GM18508 (cell line): ENCODE measurements at regions not wholly inside any gene's neighbourhood (a gene's known extent, or its start where the extent isn't known, plus 50 kb on each side); places are given as distances from the start of the nearest gene placed in this dataset.
"Not testable (repeated sequence)": the region's sequence is repeated elsewhere in the genome, so short reads cannot be mapped to it uniquely, and the experiment has no call there.

Source experiments
- ATAC-seq: cut with Tn5 transposase; IDR thresholded peaks from one replicate; pipeline ENCODE4 v1.9.1; 2021; ENCODE audit warnings: moderate number of reproducible peaks; ENCODE audit not compliant: insufficient read depth, unreplicated experiment

DNA sequence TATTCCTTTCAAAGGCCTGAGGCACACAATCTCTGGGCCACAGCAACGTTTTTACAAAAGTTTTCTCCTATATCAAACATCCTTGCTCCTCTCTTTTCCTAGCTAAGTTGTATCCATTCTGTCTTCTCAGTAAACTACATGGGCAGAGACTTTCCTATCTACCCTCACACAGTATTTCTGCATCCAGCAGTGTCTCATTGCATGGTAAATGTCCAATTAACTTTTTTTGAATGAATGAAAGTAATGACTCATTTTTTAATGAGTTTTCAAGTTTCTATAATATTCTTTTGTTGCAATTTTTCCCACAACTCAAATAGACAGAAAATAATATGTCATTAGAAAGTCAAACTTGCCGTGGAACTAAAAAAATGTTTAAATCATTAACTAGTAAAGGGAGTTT is 688.6 kb downstream of the JRKL start:
- ATAC-seq: no peak

DNA sequence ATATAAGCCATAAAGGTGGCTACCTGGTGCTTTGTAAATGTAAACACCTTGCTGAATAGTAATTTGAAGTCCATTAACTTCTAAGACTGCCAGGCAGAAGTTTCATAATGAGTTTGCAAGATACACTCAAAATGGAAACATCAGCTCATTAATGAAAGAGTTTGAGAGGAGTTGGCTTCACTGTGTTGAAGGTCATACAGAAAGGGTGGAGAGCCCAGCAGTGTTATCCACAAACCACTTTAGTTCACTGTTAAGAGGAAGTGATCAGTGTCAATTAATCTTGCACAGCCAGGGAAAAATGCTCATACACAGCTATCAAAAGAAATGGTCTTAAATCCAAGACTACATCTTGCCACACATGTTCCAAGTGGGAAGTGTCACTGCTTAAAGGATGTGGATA is 689.4 kb downstream of the JRKL start:
- no peak for ATAC-seq

DNA sequence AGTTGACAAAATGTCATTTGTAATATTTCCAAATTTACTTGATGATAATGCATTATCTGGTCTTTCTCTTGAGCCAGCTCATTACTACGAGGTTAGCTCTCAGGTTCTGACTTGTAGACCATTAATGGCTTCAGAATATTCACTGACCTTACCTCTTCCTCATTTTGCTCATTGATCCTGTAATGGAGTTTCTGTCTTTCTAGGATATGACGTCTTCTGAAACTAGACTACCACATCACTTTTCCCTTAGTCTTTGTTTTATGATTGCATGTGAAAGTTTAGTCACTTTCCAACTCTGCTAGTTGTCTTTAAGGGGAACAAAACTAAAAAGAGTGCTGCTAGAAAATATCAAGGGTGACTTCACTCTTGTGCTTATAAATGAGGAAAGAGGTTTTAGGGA is 697.6 kb downstream of the JRKL start:
- ATAC-seq: no peak

DNA sequence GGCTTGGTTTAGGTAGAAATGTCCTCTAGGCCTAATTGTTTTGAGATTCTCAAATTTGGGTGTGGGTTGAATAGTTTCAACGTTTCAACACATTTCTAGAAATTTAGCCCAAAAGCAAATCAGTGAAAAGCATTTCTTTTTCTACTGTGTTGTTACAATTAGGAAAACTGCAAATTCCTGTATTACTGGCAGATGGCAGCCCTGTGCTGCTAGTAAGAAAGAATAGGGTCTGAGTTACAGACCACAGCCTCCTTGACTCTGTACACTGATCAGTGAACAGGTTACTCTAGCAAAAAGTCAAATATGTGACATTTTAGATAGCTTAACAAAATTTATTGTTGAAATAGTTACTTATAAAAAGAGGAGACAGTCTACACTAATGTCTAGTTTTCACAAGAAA is 703.0 kb downstream of the JRKL start:
- no peak for ATAC-seq

DNA sequence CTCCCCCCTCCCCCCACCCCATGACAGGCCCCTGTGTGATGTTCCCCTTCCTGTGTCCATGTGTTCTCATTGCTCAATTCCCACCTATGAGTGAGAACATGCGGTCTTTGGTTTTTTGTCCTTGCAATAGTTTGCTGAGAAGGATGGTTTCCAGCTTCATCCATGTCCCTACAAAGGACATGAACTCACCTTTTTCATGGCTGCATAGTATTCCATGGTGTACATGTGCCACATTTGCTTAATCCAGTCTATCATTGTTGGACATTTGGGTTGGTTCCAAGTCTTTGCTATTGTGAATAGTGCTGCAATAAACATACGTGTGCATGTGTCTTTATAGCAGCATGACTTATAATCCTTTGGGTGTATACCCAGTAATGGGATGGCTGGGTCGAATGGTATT is 712.4 kb downstream of the JRKL start:
- not testable (repeated sequence) for ATAC-seq

DNA sequence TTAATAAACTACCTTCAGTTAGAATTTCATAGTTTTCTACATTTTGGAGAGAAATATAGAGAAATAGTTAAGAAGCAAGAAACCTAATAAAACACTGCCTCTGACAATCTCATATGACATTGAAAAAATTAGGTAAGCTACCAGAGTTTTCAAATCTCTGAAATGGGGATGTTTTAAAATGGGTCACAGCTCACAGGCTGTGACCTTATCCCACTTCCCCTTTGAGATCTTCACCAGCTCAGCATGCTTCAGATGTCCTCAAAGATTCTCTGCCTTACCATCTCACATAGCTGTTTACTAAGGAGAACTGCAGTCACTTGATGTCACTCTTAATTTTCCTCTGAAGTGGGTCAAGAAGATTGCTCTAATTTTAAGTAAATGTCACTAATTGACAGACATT is 717.8 kb downstream of the JRKL start:
- ATAC-seq: no peak

DNA sequence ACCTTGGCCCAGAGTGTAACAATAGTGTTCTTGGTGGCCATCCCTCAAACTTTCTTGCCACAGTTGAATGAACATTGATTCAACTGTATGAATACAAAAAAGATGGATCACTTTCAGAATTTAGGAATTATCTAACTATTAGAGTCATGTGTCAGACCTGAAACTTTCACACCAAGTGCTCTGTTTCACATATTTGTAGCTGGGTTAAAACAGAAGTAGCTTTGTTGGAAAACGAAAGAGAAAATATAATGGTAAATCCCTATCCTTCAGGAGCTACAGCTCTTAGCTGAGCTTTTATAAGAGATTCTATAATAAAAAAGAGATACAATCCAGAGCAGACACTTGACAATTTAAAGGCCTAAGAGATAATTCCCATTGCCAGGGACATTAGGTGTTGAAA is 719.3 kb downstream of the JRKL start:
- ATAC-seq: no peak

DNA sequence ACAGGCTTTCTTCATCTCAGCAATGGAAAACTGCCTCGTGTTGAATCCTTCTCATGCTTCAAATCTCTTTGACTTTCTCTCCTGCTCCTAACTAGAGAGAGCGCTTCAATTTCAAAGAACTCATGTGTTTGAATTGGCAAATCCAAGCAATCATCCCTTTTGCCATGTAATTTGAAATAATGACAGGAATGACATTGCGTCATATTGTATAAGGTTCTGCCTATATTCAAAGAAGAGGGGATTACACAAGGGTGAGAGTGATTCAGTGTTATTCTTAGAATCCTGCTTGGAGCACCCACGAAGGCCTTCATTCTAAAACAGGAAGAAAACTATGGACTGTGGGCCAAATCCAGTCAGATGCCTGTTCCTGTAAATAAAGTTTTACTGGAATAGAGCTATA is 720.6 kb downstream of the JRKL start:
- no peak for ATAC-seq

DNA sequence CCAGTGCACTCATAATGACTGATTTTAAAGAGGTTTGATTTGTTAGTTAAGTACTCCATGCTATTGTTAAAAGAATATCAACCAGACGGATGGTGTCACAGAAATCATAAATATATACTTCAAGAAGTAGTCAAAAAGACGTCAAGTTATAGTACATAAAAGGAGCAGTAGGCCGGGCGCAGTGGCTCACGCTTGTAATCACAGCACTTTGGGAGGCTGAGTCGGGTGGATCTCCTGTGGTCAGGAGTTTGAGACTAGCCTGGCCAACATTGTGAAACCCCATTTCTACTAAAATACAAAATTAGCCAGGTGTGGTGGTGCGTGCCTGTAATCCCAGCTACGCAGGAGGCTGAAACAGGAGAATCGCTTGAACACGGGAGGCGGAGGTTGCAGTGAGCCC is 721.7 kb downstream of the JRKL start:
- no peak for ATAC-seq

DNA sequence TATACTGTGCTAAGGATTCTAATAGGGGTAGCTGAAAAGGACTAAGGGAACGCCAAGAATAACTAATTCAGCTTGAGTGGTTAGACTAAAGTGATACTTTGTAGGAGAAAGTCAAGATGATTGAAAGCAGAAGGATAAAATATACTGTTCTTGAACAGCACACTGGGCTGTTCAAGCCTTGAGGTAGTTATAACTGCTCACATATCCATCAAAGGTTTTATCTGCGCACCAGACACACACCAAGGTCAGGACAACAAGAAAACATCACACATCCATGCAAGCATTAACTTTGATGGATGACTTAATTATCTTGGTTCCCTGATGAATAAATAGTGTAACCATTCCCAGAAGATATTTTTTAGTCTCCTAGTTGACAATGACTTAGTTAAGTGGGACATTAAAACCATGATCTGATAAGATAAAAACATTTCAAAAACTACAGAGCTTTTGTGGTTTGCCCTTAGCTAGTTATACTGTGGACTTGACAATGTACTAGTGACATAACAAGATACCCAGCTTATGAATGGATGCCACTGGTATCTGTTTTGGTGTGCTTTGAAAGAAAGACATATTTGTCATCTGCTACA is 728.9 kb downstream of the JRKL start:
- ATAC-seq: no peak

DNA sequence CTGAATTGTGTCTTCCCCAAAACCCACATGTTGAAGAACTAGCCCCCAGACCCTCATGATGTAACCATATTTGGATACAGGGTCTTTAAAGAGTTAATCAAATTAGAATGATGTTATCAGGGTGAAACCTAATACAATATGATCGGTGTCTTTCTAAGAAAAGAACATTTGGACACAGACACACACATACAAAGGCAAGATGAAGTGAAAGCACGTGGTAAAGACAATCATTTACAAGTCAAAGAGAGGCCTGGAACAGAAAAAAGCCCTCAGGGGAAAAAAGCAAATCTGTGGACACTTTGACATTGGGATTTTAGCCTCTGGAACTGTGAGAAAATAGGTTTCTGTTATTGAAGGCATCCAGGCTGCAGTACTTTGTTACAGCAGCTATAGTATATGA is 733.4 kb downstream of the JRKL start:
- ATAC-seq: no peak

DNA sequence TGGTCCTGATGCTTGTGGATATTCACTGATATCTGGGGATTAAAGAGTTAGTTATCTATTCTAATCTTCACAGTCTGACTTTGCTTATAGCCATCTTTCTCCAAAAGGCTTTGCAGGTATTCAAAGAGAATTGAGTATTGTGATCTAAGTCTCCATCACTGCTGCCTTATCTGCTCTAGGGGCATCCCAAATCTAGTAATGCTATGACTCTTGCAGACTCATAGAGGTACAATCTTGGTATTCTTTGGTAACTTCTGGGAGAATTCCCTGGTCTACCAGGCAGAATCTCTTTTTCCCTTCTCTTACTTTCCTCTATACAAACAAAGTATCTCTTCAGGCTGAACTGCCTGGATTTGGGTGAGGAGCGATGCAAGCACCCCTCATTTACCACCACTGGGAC is 746.3 kb downstream of the JRKL start:
- ATAC-seq: no peak

DNA sequence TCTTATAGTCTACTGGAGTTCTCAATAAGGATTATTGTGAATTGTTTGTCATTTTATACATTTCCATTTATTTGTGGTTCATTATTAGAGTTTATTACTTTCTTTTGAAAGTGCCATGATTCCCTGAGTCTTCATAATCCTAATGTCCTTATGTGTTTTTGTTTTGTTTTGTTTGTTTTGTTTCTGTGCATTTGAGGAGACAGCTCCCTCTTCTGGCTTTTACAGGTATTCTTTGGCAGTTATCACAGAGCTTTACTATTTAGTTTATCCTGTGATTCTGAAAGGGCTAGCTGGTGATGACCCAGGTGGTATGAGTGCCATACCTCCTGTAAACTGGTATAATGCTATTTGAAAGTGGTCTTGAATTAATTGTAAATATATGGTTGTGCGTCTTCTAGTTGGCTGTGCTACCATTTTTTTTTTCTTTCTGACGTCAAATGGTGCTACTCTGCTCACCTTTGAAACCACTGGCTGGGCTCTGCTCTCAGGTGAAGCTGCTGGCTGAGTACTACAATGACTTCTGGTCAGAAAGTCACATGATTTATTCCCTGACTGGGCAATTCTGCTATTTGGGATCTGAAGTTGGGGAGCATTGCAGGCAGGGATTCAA is 751.2 kb downstream of the JRKL start:
- no peak for ATAC-seq

DNA sequence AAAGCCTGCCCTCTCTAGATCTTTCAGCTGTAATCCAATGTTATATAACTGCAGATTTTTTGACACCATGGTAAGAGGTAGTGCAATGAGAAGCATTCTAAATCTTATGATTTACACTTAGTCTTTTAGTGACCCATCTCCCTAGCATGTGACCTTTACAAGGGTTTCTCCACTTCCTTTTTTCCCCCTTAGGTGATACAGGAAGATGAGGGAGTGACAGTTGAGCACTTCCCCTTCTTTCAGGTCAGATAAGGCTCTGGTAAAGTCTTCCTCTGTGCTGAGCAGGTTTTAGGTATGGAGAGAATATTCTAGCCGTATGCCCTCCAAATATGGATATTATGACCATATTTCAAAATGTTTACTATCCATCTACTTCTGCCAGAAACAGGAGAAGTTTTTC is 753.6 kb downstream of the JRKL start:
- no peak for ATAC-seq

DNA sequence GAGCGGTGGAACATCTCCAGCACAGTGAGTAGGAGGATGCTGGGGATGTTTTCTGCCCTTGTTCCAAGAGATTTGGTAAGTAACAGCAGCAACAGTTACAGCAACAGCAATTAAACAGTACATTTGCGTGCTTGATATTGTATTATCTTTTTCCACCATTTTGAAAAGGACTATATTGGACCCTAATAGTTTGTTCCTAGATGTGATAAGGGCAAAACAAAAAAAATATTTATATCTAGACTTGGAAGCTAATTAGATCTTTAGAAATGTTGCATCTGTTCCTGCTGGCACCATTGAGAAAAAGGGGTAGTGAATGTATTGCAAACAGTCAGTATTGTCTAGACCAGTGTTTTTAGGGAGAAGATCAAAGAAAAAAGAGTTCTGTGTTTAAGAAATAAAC is 759.9 kb downstream of the JRKL start:
- no peak for ATAC-seq

DNA sequence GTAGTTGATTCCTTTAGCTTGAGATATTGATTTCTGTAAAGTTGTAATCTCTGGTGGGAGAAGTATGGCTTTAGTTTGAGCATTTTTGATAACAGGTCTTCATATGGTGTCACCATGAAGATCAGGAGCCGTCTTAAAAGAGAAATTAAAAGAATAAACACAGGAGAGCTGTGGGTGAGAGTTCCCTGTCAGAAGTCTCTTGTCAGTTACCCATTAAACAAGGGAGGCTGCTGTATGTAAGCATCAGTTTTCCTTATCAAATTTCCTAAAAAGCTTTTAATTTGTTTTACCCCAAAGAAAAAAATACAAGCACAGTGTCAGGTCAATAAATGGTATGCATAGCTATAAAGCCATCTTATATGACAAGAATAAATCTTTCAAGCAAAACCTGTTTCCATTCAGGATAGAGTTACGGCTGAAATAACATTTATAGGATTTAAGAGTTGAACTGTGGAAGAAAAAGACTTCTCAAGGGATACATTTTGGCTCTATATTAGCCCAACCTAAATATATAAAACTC is 767.5 kb downstream of the JRKL start:
- ATAC-seq: no peak

DNA sequence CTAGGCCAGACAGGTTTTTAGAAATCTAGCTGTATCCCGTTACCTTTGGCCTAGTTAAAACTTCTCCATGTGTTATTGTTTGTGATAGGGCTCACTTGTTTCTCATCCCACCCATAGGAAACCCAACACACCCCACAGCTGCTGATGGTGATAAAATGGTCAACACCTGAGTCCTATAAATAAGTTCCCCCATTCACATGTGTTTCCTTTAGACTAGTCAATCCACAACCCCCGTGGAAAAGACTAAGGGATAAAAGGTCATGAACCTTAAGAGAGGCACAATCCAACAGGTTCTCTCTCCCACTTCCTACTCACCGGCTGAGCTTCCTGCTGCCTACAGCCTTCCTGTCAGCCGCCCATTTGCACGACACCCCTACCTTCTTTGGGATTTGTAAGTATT is 768.4 kb downstream of the JRKL start:
- ATAC-seq: no peak

DNA sequence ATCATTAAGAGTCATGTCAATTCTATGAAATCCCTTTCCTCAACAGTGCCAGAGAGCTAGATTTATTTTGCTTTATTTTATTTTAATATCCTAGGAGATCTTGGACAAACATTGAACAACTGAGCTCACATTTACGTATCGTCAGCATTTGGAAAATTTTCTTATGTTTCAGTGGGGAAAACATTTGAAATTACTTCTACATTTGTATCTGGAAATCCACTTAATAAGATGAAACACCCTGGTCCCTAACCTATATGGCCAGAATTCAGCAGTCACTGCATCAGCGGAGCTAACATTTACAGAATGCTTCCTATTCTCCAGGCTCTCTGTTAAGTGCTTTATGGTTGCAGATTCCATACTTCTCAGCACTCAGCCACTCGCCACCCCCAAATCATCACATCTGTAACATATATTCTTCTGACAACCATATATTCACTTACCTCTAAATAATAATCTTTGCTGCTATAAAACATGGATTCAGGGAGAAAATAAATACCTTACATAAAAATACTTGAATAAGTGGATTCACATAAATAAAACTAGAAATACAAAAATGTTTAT is 773.9 kb downstream of the JRKL start:
- ATAC-seq: no peak

DNA sequence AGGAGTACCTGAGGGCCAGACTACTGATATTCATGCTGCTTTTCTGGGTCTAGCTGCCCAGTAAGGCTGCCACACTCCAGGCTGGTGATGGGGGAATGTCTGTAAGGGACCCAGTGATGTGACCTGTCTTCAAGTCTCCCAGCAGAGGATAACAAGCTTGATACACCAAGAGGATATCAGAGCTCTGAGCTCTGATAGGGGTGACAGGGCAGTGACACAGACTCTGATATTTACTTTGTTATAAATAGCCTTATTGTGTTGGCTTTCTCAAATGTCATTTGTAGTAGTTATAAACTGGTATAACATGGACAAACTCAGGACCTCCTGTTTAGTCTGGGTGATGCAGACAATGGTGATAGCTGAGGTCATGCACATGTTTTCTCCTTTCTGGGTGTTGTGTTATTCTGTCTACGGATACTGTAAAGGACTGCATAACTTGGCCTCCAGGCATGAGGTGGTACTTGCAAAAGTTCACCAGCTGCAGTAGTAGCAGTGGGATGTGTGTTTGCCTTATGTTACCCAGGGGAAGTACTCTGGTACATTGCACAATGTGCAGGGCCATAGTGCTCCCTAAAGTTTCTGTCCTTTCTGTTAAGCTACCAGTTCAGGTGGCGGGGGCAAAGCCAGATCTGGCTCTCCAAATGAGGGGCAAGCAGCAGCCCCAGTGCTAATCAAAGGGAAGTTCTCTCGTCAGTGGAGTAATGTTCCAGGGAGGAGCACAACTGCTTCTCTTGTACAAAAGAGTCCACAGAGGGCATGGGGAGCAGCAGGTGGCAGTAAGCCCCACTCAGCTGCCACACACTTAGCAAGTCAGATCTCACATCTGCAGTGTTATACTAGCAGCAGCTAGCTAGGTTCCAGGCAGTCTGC is 812.2 kb downstream of the JRKL start:
- no peak for ATAC-seq

DNA sequence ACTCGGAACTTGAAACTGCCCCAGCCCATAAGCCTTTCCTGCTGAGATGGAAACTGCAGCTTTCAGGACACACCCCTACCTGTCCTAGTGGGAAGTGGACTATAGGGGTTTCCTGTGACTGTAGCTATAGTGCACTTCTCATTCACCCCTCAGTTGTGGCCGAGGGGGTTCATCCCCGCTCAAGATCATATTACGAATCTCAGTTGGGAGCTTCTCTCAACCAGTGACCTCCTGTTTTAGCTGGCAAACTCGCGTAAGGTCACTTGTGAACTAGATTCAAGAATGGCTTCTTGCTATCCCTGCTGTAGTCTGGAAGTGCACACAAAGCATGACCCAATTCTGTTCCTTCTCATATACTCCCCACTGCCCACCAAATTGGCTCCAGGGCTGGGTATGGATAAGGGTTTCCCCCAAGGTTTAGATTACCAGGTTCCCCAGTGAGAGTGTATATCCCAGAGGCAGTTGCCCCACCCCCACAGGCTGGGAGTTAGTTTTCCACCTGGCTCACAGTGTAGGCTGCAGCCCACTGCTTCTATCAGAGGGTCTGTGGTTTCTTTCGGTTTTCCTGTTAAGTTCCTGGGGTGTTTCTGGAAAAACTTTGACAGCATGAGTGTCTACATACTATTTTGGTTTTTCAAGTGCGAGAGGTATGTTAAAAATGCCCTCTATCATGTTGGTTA is 812.9 kb downstream of the JRKL start:
- ATAC-seq: no peak

DNA sequence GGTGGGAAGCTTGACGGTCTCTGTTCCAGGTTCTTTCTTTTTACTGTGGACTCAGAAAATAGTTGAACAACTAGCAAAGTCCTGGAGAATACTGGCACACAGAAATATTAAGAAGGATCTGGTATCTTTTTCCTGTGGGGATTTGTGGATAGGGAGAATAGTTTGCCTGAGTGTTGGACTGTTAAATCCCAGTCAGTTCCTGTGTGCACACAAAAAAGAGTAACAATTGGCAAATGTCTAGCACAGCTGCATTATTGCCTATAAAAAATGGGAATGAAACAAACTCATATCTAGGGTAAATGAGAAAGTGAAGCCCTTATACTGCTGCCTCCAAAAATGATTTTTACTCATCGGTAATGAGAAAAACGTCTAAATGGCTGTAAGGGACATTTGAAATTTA is 828.2 kb downstream of the JRKL start:
- ATAC-seq: no peak
